ENCODE measurements at regions not wholly inside any gene's neighbourhood (a gene's known extent, or its start where the extent isn't known, plus 50 kb on each side); places are given as distances from the start of the nearest gene placed in this dataset.
"Not testable (repeated sequence)": the region's sequence is repeated elsewhere in the genome, so short reads cannot be mapped to it uniquely, and the experiment has no call there.

DNA sequence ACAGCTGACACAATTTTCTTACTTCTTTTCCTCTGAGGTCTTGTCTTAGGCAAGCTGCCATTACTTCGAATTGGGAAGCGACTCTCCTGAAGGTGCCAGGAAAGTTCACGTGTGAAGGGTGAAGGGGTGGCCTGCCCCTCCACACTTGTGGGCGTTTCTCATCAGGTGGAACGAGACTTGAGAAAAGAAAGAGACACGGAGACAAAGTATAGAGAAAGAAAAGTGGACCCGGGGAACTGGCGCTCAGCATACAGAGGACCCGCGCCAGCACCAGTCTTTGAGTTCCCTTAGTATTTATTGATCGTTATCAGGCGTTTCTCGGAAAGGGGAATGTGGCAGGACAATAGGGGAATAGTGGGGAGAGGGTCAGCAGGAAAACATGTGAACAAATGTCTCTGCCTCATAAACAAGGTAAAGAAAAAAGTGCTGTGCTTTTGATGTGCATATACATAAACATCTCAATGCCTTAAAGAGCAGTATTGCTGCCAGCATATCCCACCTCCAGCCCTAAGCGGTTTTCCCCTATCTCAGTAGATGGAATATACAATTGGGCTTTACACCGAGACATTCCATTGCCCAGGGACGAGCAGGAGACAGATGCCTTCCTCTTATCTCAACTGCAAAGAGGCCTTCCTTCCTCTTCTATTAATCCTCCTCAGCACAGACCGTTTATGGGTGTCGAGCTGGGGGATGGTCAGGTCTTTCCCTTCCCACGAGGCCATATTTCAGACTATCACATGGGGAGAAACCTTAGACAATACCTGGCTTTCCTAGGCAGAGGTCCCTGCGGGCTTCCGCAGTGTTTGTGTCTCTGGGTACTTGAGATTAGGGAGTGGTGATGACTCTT is 367.0 kb upstream of the SGCG start:
- not testable (repeated sequence) for TF ChIP-seq POLR2A (IDR thresholded peaks at IDR 0.05; ENCODE audit: low read length); GATA1 (IDR thresholded peaks at IDR 0.05; ENCODE audit: low read depth, low read length)
